Neural progenitor cell (in vitro differentiated cells): ENCODE measurements at regions not wholly inside any gene's neighbourhood (a gene's known extent, or its start where the extent isn't known, plus 50 kb on each side); places are given as distances from the start of the nearest gene placed in this dataset.

Experiments
- DNase-seq: peaks from one replicate; pipeline ENCODE4 v3.0.0-alpha.2; 2016; ENCODE audit warnings: low spot score
- H2AFZ ChIP-seq: fragments of 200-600 bp; sonication (generic); replicated peaks from 2 replicates; pipeline ENCODE4 v1.6.1; 2016; ENCODE audit warnings: antibody characterized with exemption
- H3F3A ChIP-seq: fragments of 200-600 bp; sonication (generic); 2 replicates; pipeline ENCODE4 v1.6.1; 2016; ENCODE audit warnings: antibody characterized with exemption, low read depth
- H3K27ac ChIP-seq: fragments of 200-600 bp; sonication (generic); 2 replicates; pipeline ENCODE4 v1.5.1; 2016; ENCODE audit warnings: mild to moderate bottlenecking
- H3K27me3 ChIP-seq: fragments of 200-600 bp; sonication (generic); 2 replicates; pipeline ENCODE4 v1.6.1; 2016; ENCODE audit warnings: mild to moderate bottlenecking, moderate library complexity
- H3K36me3 ChIP-seq: fragments of 200-600 bp; sonication (generic); 2 replicates; pipeline ENCODE4 v1.5.1; 2016
- H3K4me1 ChIP-seq: fragments of 200-600 bp; sonication (generic); 2 replicates; pipeline ENCODE4 v1.6.1; 2016; ENCODE audit warnings: mixed run types
- H3K4me2 ChIP-seq: fragments of 200-600 bp; sonication (generic); 2 replicates; pipeline ENCODE4 v1.6.1; 2016
- H3K4me3 ChIP-seq: fragments of 200-600 bp; sonication (generic); 2 replicates; pipeline ENCODE4 v1.5.1; 2016
- H3K79me2 ChIP-seq: fragments of 200-600 bp; sonication (generic); 2 replicates; pipeline ENCODE4 v1.6.1; 2016; ENCODE audit warnings: low read depth
- H3K9ac ChIP-seq: fragments of 200-600 bp; sonication (generic); 2 replicates; pipeline ENCODE4 v1.6.1; 2016
- H3K9me3 ChIP-seq: fragments of 200-600 bp; sonication (generic); 2 replicates; pipeline ENCODE4 v1.5.1; 2016; ENCODE audit warnings: low read depth
- H4K20me1 ChIP-seq: fragments of 200-600 bp; sonication (generic); 2 replicates; pipeline ENCODE4 v1.6.1; 2016; ENCODE audit warnings: low read depth
- H3K27ac Mint-ChIP-seq: 3 replicates; pipeline ENCODE4 v1.8.0; 2021; ENCODE audit warnings: mixed read lengths
- H3K27me3 Mint-ChIP-seq: 2 replicates; pipeline ENCODE4 v1.8.0; 2022; ENCODE audit warnings: low read depth, mild to moderate bottlenecking, inconsistent platforms, moderate library complexity, mixed read lengths; ENCODE audit not compliant: insufficient read depth
- H3K36me3 Mint-ChIP-seq: 3 replicates; pipeline ENCODE4 v1.8.0; 2021; ENCODE audit warnings: mixed read lengths
- H3K4me1 Mint-ChIP-seq: 3 replicates; pipeline ENCODE4 v1.8.0; 2021; ENCODE audit warnings: mixed read lengths
- H3K4me3 Mint-ChIP-seq: 3 replicates; pipeline ENCODE4 v1.8.0; 2021; ENCODE audit warnings: mild to moderate bottlenecking, moderate library complexity, mixed read lengths
- H3K9me3 Mint-ChIP-seq: 3 replicates; pipeline ENCODE4 v1.8.0; 2020; ENCODE audit warnings: mixed read lengths
- CTCF ChIP-seq: fragments of 200-600 bp; sonication (generic); IDR thresholded peaks from 2 replicates; pipeline ENCODE4 v1.5.1; 2017; ENCODE audit warnings: antibody characterized with exemption, mild to moderate bottlenecking
- EZH2 ChIP-seq: fragments of 200-600 bp; sonication (generic); IDR thresholded peaks from 2 replicates; pipeline ENCODE4 v1.6.1; 2017; ENCODE audit warnings: antibody characterized with exemption, mild to moderate bottlenecking, moderate library complexity
- EZH2phosphoT487 ChIP-seq: fragments of 200-600 bp; sonication (generic); IDR thresholded peaks from 2 replicates; pipeline ENCODE4 v1.6.1; 2017; ENCODE audit warnings: antibody characterized with exemption

- TF ChIP-seq EZH2phosphoT487 (no peak), CTCF (no peak), EZH2 (no peak)
- Mint-ChIP-seq H3K27ac (no peak overlapping the region), H3K9me3 (peaks cover 16% of the 10 kb centered on the region), H3K36me3 (peaks cover 3% of the 10 kb centered on the region), H3K4me1 (peaks cover 11% of the 10 kb centered on the region), H3K4me3 (no peak overlapping the region), H3K27me3 (no peaks in the 10 kb centered on the region)
- no peak overlapping the region for H3K27ac ChIP-seq
- peaks cover 6% of the 10 kb centered on the region for H3K4me1 ChIP-seq
- H3K9ac ChIP-seq, result no peak overlapping the region
- no peaks in the 10 kb centered on the region for H4K20me1 ChIP-seq
- H2AFZ ChIP-seq, result no peak overlapping the region
- H3K27me3 ChIP-seq, result no peaks in the 10 kb centered on the region
- no peaks in the 10 kb centered on the region for H3K79me2 ChIP-seq
- no peak for DNase-seq
- no peak overlapping the region for H3K4me3 ChIP-seq
- no peak overlapping the region for H3K4me2 ChIP-seq
- no peaks in the 10 kb centered on the region for H3K9me3 ChIP-seq
- peaks cover 4% of the 10 kb centered on the region for H3K36me3 ChIP-seq
- no peaks in the 10 kb centered on the region for H3F3A ChIP-seq
Measured at GRCh38 chr16:72311426-72311825, 139.5 kb upstream of the PMFBP1 start.

GRCh38 chr16:72309001-72309400, 137.0 kb upstream of the PMFBP1 start:
- Histone ChIP-seq H3K4me1 (peaks cover 6% of the 10 kb centered on the region), H3K9me3 (no peaks in the 10 kb centered on the region), H4K20me1 (no peaks in the 10 kb centered on the region), H3K27ac (no peak overlapping the region), H3K9ac (no peak overlapping the region), H3K36me3 (peaks cover 4% of the 10 kb centered on the region), H3K4me2 (no peak overlapping the region), H3F3A (no peaks in the 10 kb centered on the region), H3K79me2 (no peaks in the 10 kb centered on the region), H2AFZ (no peak overlapping the region), H3K4me3 (no peak overlapping the region), H3K27me3 (no peaks in the 10 kb centered on the region)
- TF ChIP-seq CTCF (no peak), EZH2 (no peak), EZH2phosphoT487 (no peak)
- no peak for DNase-seq
- Mint-ChIP-seq H3K27ac (no peak overlapping the region), H3K36me3 (peaks cover 10% of the 10 kb centered on the region), H3K4me3 (no peak overlapping the region), H3K27me3 (no peaks in the 10 kb centered on the region), H3K4me1 (peaks cover 11% of the 10 kb centered on the region), H3K9me3 (peaks cover 20% of the 10 kb centered on the region)

GRCh38 chr16:72308396-72308795, 136.4 kb upstream of the PMFBP1 start:
- no peak overlapping the region for H3K9ac ChIP-seq
- Mint-ChIP-seq H3K4me3 (no peak overlapping the region), H3K36me3 (peaks cover 10% of the 10 kb centered on the region), H3K27ac (no peak overlapping the region), H3K9me3 (peaks cover 20% of the 10 kb centered on the region), H3K4me1 (peaks cover 8% of the 10 kb centered on the region), H3K27me3 (no peaks in the 10 kb centered on the region)
- H3K4me2 ChIP-seq, result no peak overlapping the region
- H2AFZ ChIP-seq, result no peak overlapping the region
- no peaks in the 10 kb centered on the region for H3K9me3 ChIP-seq
- no peak for TF ChIP-seq CTCF
- no peak for TF ChIP-seq EZH2
- TF ChIP-seq EZH2phosphoT487, result no peak
- no peak overlapping the region for H3K27ac ChIP-seq
- no peak overlapping the region for H3K4me3 ChIP-seq
- peaks cover 4% of the 10 kb centered on the region for H3K36me3 ChIP-seq
- no peak for DNase-seq
- no peaks in the 10 kb centered on the region for H3K27me3 ChIP-seq
- no peaks in the 10 kb centered on the region for H3K79me2 ChIP-seq
- no peaks in the 10 kb centered on the region for H3F3A ChIP-seq
- H4K20me1 ChIP-seq, result no peaks in the 10 kb centered on the region
- H3K4me1 ChIP-seq, result peaks cover 6% of the 10 kb centered on the region
